ENCODE measurements at regions not wholly inside any gene's neighbourhood (a gene's known extent, or its start where the extent isn't known, plus 50 kb on each side); places are given as distances from the start of the nearest gene placed in this dataset.

- DNase-seq (ENCODE audit: low spot score) = no peak
These were observed 71.6 kb upstream of the ASTN2 start for GRCh38 chr9:117486426-117486825.

DNA sequence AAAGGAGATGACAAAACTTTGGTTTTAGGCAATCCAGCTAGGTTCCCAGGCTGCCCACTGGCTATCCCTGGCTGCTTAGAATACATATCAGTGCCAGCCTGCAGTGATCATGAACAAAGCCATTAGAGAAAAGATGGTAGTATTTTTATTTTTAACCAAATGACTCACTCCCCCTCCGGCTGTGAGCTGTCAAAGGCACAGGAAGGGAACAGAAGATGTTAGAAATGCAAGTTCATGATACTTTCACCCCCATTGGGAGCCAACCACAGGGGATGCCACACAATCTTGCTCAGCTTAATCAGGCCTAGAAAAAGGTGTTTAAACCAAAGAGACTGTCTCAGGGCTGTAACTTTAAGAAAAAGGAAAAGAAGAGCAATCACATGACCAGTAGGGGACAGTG is 70.3 kb upstream of the ASTN2 start:
- DNase-seq (ENCODE audit: low spot score) = no peak

- no peak for DNase-seq (ENCODE audit: low spot score)
These were observed 65.9 kb upstream of the ASTN2 start for GRCh38 chr9:117480729-117481128.

- DNase-seq (ENCODE audit: low spot score) = no peak
These were observed 65.4 kb upstream of the ASTN2 start for GRCh38 chr9:117480253-117480652.

DNA sequence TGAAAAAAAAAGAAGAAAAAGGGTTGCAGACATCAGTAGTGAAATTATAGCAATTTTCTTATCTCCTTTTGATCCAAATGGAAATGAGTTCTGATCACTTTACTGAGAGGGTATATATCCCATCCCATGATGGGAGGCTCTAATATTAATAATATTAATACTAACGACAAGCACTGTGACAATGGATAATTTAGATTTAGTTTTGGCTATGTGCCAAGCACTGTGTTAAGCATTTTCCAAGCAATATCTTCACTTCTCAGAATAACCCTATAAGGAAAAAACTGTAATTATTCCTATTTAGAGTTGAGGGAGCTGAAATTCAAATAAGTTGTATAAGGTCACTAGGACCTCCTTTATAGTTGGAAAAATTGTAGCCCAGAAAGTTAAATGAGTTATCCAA is 58.4 kb upstream of the ASTN2 start:
- no peak for DNase-seq (ENCODE audit: low spot score)

GRCh38 chr9:117470902-117471301 is 56.0 kb upstream of the ASTN2 start:
- no peak for DNase-seq (ENCODE audit: low spot score)

DNA sequence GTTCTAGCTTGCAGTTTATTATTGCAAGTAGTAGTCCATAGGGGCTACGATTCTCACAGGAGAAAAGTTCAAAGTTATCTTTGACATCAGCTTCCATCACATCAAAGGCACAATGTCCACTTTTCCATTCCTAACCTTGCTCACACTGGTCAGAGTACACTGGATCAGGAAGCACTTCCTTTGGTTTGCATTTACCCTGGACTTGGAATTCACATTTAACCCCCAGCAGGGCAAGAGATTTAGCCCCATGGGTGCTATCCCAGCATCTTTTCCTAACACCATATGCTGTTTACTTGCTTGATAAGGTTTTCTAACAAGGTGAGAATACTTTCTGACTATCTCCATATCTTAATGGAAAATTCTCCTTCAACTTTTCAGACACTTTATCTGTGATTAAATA is 55.6 kb upstream of the ASTN2 start:
- no peak for DNase-seq (ENCODE audit: low spot score)

- no peak for DNase-seq (ENCODE audit: low spot score)
These were observed 51.3 kb upstream of the ASTN2 start for GRCh38 chr9:117466111-117466510.

- DNase-seq (ENCODE audit: low spot score) = no peak
These were observed 50.8 kb upstream of the ASTN2 start for GRCh38 chr9:117465706-117466105.

DNA sequence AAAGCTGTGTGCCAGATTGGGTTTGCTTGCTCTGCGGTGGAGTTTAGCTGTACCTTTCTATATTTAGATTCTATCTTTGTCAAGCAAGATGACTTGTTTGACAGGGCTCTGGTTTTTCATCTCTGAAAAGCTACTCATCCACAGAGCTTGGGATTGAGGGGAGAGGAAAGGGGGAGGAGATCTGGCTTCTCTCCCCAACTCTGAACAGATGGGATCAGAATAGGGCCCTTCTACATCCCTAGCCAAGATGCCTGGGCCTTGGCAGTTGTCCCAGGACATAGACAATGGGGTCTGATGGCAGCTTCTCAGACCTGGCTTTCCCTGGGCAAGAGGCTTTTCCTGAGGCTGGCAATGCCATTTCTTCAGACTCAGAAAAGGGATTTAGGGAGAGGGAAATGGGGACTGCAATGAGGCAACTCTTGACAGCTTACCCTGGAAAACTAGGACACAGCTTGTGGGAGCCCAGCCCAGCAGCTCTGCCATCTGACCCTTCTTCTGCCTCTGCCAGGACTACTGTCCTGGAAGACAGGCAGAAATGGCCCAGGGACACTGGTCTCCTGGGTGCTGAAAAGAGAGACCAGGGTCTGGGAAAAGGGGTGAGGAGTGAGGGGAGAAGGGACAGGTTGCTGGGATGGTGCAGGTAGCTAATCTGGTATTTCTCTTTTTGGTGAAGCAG is 50.2 kb upstream of the ASTN2 start:
- no peak for DNase-seq (ENCODE audit: low spot score)

Data from LoVo (cell line).